H1 (cell line): ENCODE measurements at regions not wholly inside any gene's neighbourhood (a gene's known extent, or its start where the extent isn't known, plus 50 kb on each side); places are given as distances from the start of the nearest gene placed in this dataset.
A peak's percentile ranks its signal among the peaks of the same experiment; 100 is the strongest.

Experiments
- CTCF ChIA-PET: fragments of 300-600 bp; sonication (Branson Sonifier 250); formaldehyde crosslinking; loops from one replicate; lab custom pipeline; 2021; ENCODE audit not compliant: partially characterized antibody; lab: Charles Lee
- POLR2A ChIA-PET: fragments of 300-600 bp; sonication (Branson Sonifier 250); formaldehyde crosslinking; loops from one replicate; lab custom pipeline; 2021; ENCODE audit warnings: inconsistent platforms; ENCODE audit not compliant: partially characterized antibody; lab: Charles Lee
- DNase-seq, 2 experiments: peaks; one replicate each; pipeline versions ENCODE4 v3.0.0 to v3.0.0-alpha.2; 2010 to 2022; ENCODE audit warnings: low spot score in 2 of 2, low read depth in 1 of 2, mixed read lengths in 1 of 2
- FAIRE-seq: peaks from 2 replicates; lab custom pipeline; 2011; peaks lifted over from hg19 to GRCh38; lab: Jason Lieb, UNC
- H2AFZ ChIP-seq: 2 replicates; pipeline ENCODE4 v1.8.1; 2012; ENCODE audit warnings: low read length, inconsistent platforms
- H2AK5ac ChIP-seq: 2 replicates; pipeline ENCODE4 v1.6.1; 2013; ENCODE audit warnings: low read depth, low read length
- H2BK120ac ChIP-seq: replicated peaks from 2 replicates; pipeline ENCODE3; 2013; ENCODE audit warnings: low read depth, low read length, inconsistent platforms
- H2BK12ac ChIP-seq: 2 replicates; pipeline ENCODE4 v1.6.1; 2013; ENCODE audit warnings: low read depth, low read length
- H2BK15ac ChIP-seq: 2 replicates; pipeline ENCODE4 v1.6.1; 2013; ENCODE audit warnings: low read length
- H2BK20ac ChIP-seq: 2 replicates; pipeline ENCODE4 v1.6.1; 2013; ENCODE audit warnings: low read length
- H2BK5ac ChIP-seq: 2 replicates; pipeline ENCODE4 v1.6.1; 2013; ENCODE audit warnings: low read depth, low read length
- H3K14ac ChIP-seq: 2 replicates; pipeline ENCODE4 v1.6.1; 2013; ENCODE audit warnings: inconsistent platforms; ENCODE audit not compliant: insufficient read length
- H3K18ac ChIP-seq: 2 replicates; pipeline ENCODE4 v1.6.1; 2013; ENCODE audit warnings: low read length; ENCODE audit errors: extremely low read depth
- H3K23ac ChIP-seq: 2 replicates; pipeline ENCODE4 v1.6.1; 2013; ENCODE audit warnings: inconsistent platforms; ENCODE audit not compliant: insufficient read length
- H3K23me2 ChIP-seq: 2 replicates; pipeline ENCODE4 v1.6.1; 2013; ENCODE audit warnings: low read depth, low read length
- H3K27ac ChIP-seq: 2 replicates; pipeline ENCODE4 v1.6.1; 2011; ENCODE audit warnings: low read depth, low read length, inconsistent platforms
- H3K27me3 ChIP-seq, 4 experiments: replicated peaks in 1 of 4; 1 replicate in 1 of 4; 2 replicates in 3 of 4; pipeline versions ENCODE4 v1.6.1 to v1.8.1; 2011 to 2013; ENCODE audit warnings: low read length in 3 of 4, mild to moderate bottlenecking in 3 of 4, inconsistent platforms in 2 of 4, mixed read lengths in 2 of 4, moderate library complexity in 1 of 4; ENCODE audit not compliant: control insufficient read depth in 3 of 4, insufficient read depth in 3 of 4; ENCODE audit errors: extremely low read depth in 1 of 4
- H3K36me3 ChIP-seq, 4 experiments: 2 replicates each; pipeline versions ENCODE4 v1.6.1 to v1.8.1; 2011 to 2013; ENCODE audit warnings: mild to moderate bottlenecking in 4 of 4, low read length in 3 of 4, moderate library complexity in 2 of 4, control low read depth in 1 of 4, inconsistent platforms in 1 of 4; ENCODE audit not compliant: insufficient read depth in 4 of 4, control insufficient read depth in 2 of 4
- H3K4ac ChIP-seq: replicated peaks from 2 replicates; pipeline ENCODE3; 2013; ENCODE audit warnings: low read length, low read depth, mixed read lengths, inconsistent platforms; ENCODE audit not compliant: insufficient read length
- H3K4me1 ChIP-seq, 4 experiments: replicated peaks in 1 of 4; 1 replicate in 1 of 4; 2 replicates in 3 of 4; pipeline versions ENCODE4 v1.6.1 to v1.8.1; 2011 to 2013; ENCODE audit warnings: low read length in 3 of 4, inconsistent platforms in 2 of 4, mixed read lengths in 1 of 4; ENCODE audit not compliant: insufficient read depth in 4 of 4, control insufficient read depth in 3 of 4
- H3K4me2 ChIP-seq, 2 experiments: 2 replicates each; pipeline versions ENCODE4 v1.6.1 to v1.8.1; 2011 to 2013; ENCODE audit warnings: low read depth in 2 of 2, low read length in 2 of 2, control low read depth in 1 of 2, inconsistent platforms in 1 of 2, mild to moderate bottlenecking in 1 of 2; ENCODE audit not compliant: insufficient read depth in 1 of 2
- H3K4me3 ChIP-seq, 4 experiments: fragments of 200-600, 300-600 bp in 1 of 4; sonication (generic), shearing (Covaris generic), sonication (Bioruptor Twin) in 1 of 4; 2 replicates each; pipeline versions ENCODE4 v1.5.1 to v1.8.1; 2011 to 2016; ENCODE audit warnings: low read length in 4 of 4, low read depth in 3 of 4, control low read depth in 2 of 4, inconsistent platforms in 2 of 4, mild to moderate bottlenecking in 2 of 4, mixed read lengths in 1 of 4, moderate library complexity in 1 of 4; ENCODE audit not compliant: insufficient read depth in 2 of 4; ENCODE audit errors: extremely low read depth in 1 of 4
- H3K56ac ChIP-seq: replicated peaks from 2 replicates; pipeline ENCODE3; 2013; ENCODE audit warnings: low read depth, mild to moderate bottlenecking, mixed read lengths, low read length, inconsistent platforms; ENCODE audit not compliant: insufficient read length
- H3K79me1 ChIP-seq: 2 replicates; pipeline ENCODE4 v1.6.1; 2013; ENCODE audit warnings: low read depth, low read length, control low read depth
- H3K79me2 ChIP-seq, 2 experiments: 2 replicates each; pipeline versions ENCODE4 v1.6.1 to v1.8.1; 2012 to 2013; ENCODE audit warnings: low read length in 2 of 2, mild to moderate bottlenecking in 2 of 2, inconsistent platforms in 1 of 2; ENCODE audit not compliant: insufficient read depth in 2 of 2, control insufficient read depth in 1 of 2
- H3K9ac ChIP-seq, 4 experiments: replicated peaks in 1 of 4; 1 replicate in 1 of 4; 2 replicates in 3 of 4; pipeline versions ENCODE4 v1.6.1 to v1.8.1; 2011 to 2013; ENCODE audit warnings: low read depth in 3 of 4, low read length in 3 of 4, control low read depth in 2 of 4, mild to moderate bottlenecking in 2 of 4, moderate library complexity in 2 of 4, inconsistent platforms in 1 of 4; ENCODE audit errors: extremely low read depth in 1 of 4
- H3K9me3 ChIP-seq, 2 experiments: 2 replicates each; pipeline versions ENCODE4 v1.6.1 to v1.8.1; 2012 to 2013; ENCODE audit warnings: mild to moderate bottlenecking in 2 of 2, moderate library complexity in 2 of 2, control low read depth in 1 of 2, inconsistent platforms in 1 of 2, low read depth in 1 of 2, low read length in 1 of 2, mixed read lengths in 1 of 2; ENCODE audit not compliant: insufficient read depth in 2 of 2
- H4K20me1 ChIP-seq, 2 experiments: replicated peaks in 1 of 2; 2 replicates each; pipeline versions ENCODE3 to v1.8.1; 2011 to 2013; ENCODE audit warnings: inconsistent platforms in 2 of 2, low read length in 2 of 2, mild to moderate bottlenecking in 1 of 2; ENCODE audit not compliant: insufficient read depth in 2 of 2, control insufficient read depth in 1 of 2
- H4K5ac ChIP-seq: 2 replicates; pipeline ENCODE4 v1.6.1; 2013; ENCODE audit warnings: low read length, low read depth, mixed read lengths, inconsistent platforms; ENCODE audit not compliant: insufficient read length
- H4K8ac ChIP-seq: 2 replicates; pipeline ENCODE4 v1.8.0; 2013; ENCODE audit warnings: mild to moderate bottlenecking, moderate library complexity, low read length, inconsistent platforms; ENCODE audit not compliant: insufficient read depth; ENCODE audit errors: extremely low read depth
- H4K91ac ChIP-seq: replicated peaks from 2 replicates; pipeline ENCODE3; 2013; ENCODE audit warnings: low read length, mixed read lengths, inconsistent platforms; ENCODE audit not compliant: insufficient read length
- KDM5A ChIP-seq: fragments of 200-600 bp; IDR thresholded peaks from 2 replicates; pipeline ENCODE4 v1.7.1; 2012; ENCODE audit warnings: mild to moderate bottlenecking, low read length, inconsistent platforms, mixed read lengths
- RAD21 ChIP-seq, 2 experiments: IDR thresholded peaks in 1 of 2; conservative IDR thresholded peaks in 1 of 2; 2 replicates each; pipeline ENCODE4 v1.6.1; 2011; ENCODE audit warnings: low read depth in 2 of 2, low read length in 2 of 2, improper control_type of control experiment in 1 of 2, inconsistent platforms in 1 of 2, mild to moderate bottlenecking in 1 of 2, moderate library complexity in 1 of 2
- TEAD4 ChIP-seq: IDR thresholded peaks from 2 replicates; pipeline ENCODE4 v1.6.1; 2012; ENCODE audit warnings: low read depth, low read length, inconsistent platforms, mixed read lengths
- WGBS, 2 experiments: shearing (Covaris generic) in 1 of 2; methylation state at CpG; one replicate each; pipeline versions ENCODE4 v1.1.6 to v1.1.7; 2013 to 2015; ENCODE audit warnings: low lambda C conversion rate in 2 of 2, mixed read lengths in 2 of 2, inconsistent platforms in 1 of 2, low coverage in 1 of 2, missing lambda C conversion rate in 1 of 2; ENCODE audit not compliant: insufficient replicate concordance in 2 of 2, insufficient coverage in 1 of 2, insufficient read length in 1 of 2; ENCODE audit errors: extremely low coverage in 1 of 2, missing lambda C conversion rate in 1 of 2; 5-methylcytosine and 5-hydroxymethylcytosine counted together
- TF ChIP-seq, protein P1 (sequence below), 3 experiments: IDR thresholded peaks; 1 replicate in 2 of 3; 2 replicates in 1 of 3; pipeline versions ENCODE4 v1.5.1 to v1.6.1; 2011; ENCODE audit warnings: low read length in 3 of 3, mild to moderate bottlenecking in 3 of 3, inconsistent platforms in 2 of 3, low read depth in 1 of 3, moderate library complexity in 1 of 3; ENCODE audit not compliant: insufficient read depth in 1 of 3; ENCODE audit errors: control extremely low read depth in 1 of 3

DNA sequence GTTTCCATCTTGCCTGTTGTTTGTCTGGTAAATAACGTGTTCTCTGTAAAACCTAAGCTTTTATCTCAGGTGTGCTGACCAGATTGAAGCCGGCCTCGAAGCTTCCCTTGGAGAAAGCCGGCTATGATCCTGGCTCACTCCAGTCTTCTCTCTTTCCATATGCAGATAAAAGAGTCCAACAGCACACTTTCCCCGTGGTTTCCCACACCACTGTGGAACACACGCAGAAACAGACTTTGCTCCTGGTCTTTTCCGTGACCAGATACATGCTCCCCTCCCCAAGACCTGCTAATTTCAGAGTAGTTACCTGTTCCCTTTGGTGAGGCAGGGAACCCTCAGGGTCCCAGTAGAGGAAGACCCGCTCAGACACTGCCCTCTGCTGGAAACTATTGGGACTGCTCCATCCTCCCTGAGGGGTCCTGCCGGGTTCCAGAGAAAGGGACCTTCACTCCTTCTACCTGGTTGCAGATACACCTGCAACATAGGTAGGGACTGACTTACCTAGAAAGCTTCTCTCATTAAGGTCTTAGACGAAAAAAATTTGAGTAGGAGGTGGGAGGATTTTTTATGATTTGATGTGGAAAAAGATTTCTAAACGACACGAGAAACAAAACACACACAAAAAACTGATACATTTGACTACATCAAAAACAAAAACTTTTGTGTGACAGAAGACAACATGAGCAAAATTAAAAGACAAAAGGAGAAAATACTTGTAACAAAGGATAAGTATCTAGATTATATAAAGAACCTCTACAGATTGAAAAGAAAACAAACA, 415.4 kb upstream of the CCDC196 start:
- ChIA-PET POLR2A (no interaction called here), CTCF (interaction anchor here (0.5 to 3.6 kb wide), 35 partner anchors 11 to 1844 kb away, joined by 3 to 56 read pairs (median 4); no protein-coding TSS in a partner anchor)
- no peak overlapping the region for H2BK15ac ChIP-seq
- H2BK5ac ChIP-seq, result no peak overlapping the region
- H4K20me1 ChIP-seq, result no peaks in the 10 kb centered on the region
- H2AFZ ChIP-seq, result peak overlapping the region; percentile 97
- no peaks in the 10 kb centered on the region for H3K9me3 ChIP-seq
- no peak overlapping the region for H3K4me3 ChIP-seq
- no peak overlapping the region for H2BK120ac ChIP-seq
- no peak overlapping the region for H2AK5ac ChIP-seq
- no peak overlapping the region for H2BK20ac ChIP-seq
- H3K4me2 ChIP-seq, result no peak overlapping the region
- H3K79me1 ChIP-seq, result no peaks in the 10 kb centered on the region
- H3K4ac ChIP-seq, result no peak overlapping the region
- H3K27ac ChIP-seq, result no peak overlapping the region
- no peaks in the 10 kb centered on the region for H3K4me1 ChIP-seq
- no peak overlapping the region for H3K23ac ChIP-seq
- FAIRE-seq, result peak; percentile 85
- no peaks in the 10 kb centered on the region for H3K23me2 ChIP-seq
- no peak overlapping the region for H4K8ac ChIP-seq
- H4K91ac ChIP-seq, result no peak overlapping the region
- H2BK12ac ChIP-seq, result 0 out of 2 replicates have a peak overlapping the region, but pooled peaks have one; percentile 21
- H3K9ac ChIP-seq, result no peak overlapping the region
- no peak overlapping the region for H3K14ac ChIP-seq
- H3K79me2 ChIP-seq, result no peaks in the 10 kb centered on the region
- no peaks in the 10 kb centered on the region for H3K27me3 ChIP-seq
- H3K18ac ChIP-seq, result no peak overlapping the region
- no peak overlapping the region for H4K5ac ChIP-seq
- H3K36me3 ChIP-seq, result no peaks in the 10 kb centered on the region
- peak; percentile 58 to 97 for DNase-seq
- no peak overlapping the region for H3K56ac ChIP-seq
- WGBS, 2 experiments, result 54% methylated on average over 12 of the region's 12 CpGs; no CpG with 5 or more reads in 1 of the 2 experiments
- TF ChIP-seq, protein P1, sequence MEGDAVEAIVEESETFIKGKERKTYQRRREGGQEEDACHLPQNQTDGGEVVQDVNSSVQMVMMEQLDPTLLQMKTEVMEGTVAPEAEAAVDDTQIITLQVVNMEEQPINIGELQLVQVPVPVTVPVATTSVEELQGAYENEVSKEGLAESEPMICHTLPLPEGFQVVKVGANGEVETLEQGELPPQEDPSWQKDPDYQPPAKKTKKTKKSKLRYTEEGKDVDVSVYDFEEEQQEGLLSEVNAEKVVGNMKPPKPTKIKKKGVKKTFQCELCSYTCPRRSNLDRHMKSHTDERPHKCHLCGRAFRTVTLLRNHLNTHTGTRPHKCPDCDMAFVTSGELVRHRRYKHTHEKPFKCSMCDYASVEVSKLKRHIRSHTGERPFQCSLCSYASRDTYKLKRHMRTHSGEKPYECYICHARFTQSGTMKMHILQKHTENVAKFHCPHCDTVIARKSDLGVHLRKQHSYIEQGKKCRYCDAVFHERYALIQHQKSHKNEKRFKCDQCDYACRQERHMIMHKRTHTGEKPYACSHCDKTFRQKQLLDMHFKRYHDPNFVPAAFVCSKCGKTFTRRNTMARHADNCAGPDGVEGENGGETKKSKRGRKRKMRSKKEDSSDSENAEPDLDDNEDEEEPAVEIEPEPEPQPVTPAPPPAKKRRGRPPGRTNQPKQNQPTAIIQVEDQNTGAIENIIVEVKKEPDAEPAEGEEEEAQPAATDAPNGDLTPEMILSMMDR (IDR thresholded peaks at IDR 0.05; ENCODE audit: control extremely low read depth in 1 of 3, insufficient read depth in 1 of 3, low read depth in 1 of 3, low read length in 3 of 3), result peak; percentile 80 to 89 (median 86)
- peak; percentile 95 to 96 for TF ChIP-seq RAD21 (IDR thresholded peaks at IDR 0.05 in 1 of 2, conservative IDR thresholded peaks at IDR 0.05 in 1 of 2; ENCODE audit: low read depth in 2 of 2, low read length in 2 of 2)
- no peak for TF ChIP-seq KDM5A
- TF ChIP-seq TEAD4, result peak; percentile 65; the same call in 1 of the 2 replicates
